ENCODE measurements at regions not wholly inside any gene's neighbourhood (a gene's known extent, or its start where the extent isn't known, plus 50 kb on each side); places are given as distances from the start of the nearest gene placed in this dataset.

- no peak for DNase-seq (ENCODE audit: low read depth, low spot score)
These were observed 525.1 kb downstream of the TCERG1L start for GRCh38 chr10:130786365-130786966.

- no peak for DNase-seq (ENCODE audit: low read depth, low spot score)
These were observed 524.3 kb downstream of the TCERG1L start for GRCh38 chr10:130787243-130787642.

GRCh38 chr10:130787821-130788220 lies 523.7 kb downstream of the TCERG1L start:
- DNase-seq (ENCODE audit: low read depth, low spot score), result no peak

- DNase-seq (ENCODE audit: low read depth, low spot score), result no peak
These were observed 521.2 kb downstream of the TCERG1L start for GRCh38 chr10:130790339-130790738.

- DNase-seq (ENCODE audit: low read depth, low spot score), result no peak
These were observed 519.2 kb downstream of the TCERG1L start for GRCh38 chr10:130792096-130792845.

- DNase-seq (ENCODE audit: low read depth, low spot score), result no peak
These were observed 515.7 kb downstream of the TCERG1L start for GRCh38 chr10:130795819-130796218.

- no peak for DNase-seq (ENCODE audit: low read depth, low spot score)
These were observed 512.0 kb downstream of the TCERG1L start for GRCh38 chr10:130799532-130799931.

- DNase-seq (ENCODE audit: low read depth, low spot score), result no peak
These were observed 511.2 kb downstream of the TCERG1L start for GRCh38 chr10:130800281-130800680.

GRCh38 chr10:130801276-130801675 lies 510.2 kb downstream of the TCERG1L start:
- DNase-seq (ENCODE audit: low read depth, low spot score), result no peak

GRCh38 chr10:130801784-130802183 lies 509.7 kb downstream of the TCERG1L start:
- DNase-seq (ENCODE audit: low read depth, low spot score), result no peak

- no peak for DNase-seq (ENCODE audit: low read depth, low spot score)
These were observed 509.2 kb downstream of the TCERG1L start for GRCh38 chr10:130802301-130802700.

- DNase-seq (ENCODE audit: low read depth, low spot score), result no peak
These were observed 507.2 kb downstream of the TCERG1L start for GRCh38 chr10:130804281-130804680.

GRCh38 chr10:130804778-130805634 lies 506.5 kb downstream of the TCERG1L start:
- DNase-seq (ENCODE audit: low read depth, low spot score), result no peak

- no peak for DNase-seq (ENCODE audit: low read depth, low spot score)
These were observed 505.9 kb downstream of the TCERG1L start for GRCh38 chr10:130805635-130806030.

GRCh38 chr10:130806426-130806825 lies 505.1 kb downstream of the TCERG1L start:
- DNase-seq (ENCODE audit: low read depth, low spot score), result no peak

GRCh38 chr10:130807096-130807495 lies 504.4 kb downstream of the TCERG1L start:
- no peak for DNase-seq (ENCODE audit: low read depth, low spot score)

GRCh38 chr10:130807721-130808120 lies 503.8 kb downstream of the TCERG1L start:
- no peak for DNase-seq (ENCODE audit: low read depth, low spot score)

GRCh38 chr10:130808243-130808642 lies 503.3 kb downstream of the TCERG1L start:
- no peak for DNase-seq (ENCODE audit: low read depth, low spot score)

GRCh38 chr10:130808686-130809085 lies 502.8 kb downstream of the TCERG1L start:
- DNase-seq (ENCODE audit: low read depth, low spot score), result no peak

GRCh38 chr10:130809181-130809580 lies 502.3 kb downstream of the TCERG1L start:
- no peak for DNase-seq (ENCODE audit: low read depth, low spot score)

GRCh38 chr10:130809761-130810515 lies 501.6 kb downstream of the TCERG1L start:
- DNase-seq (ENCODE audit: low read depth, low spot score), result no peak

- DNase-seq (ENCODE audit: low read depth, low spot score), result no peak
These were observed 500.7 kb downstream of the TCERG1L start for GRCh38 chr10:130810856-130811255.
